GM21381 (cell line): ENCODE measurements at regions not wholly inside any gene's neighbourhood (a gene's known extent, or its start where the extent isn't known, plus 50 kb on each side); places are given as distances from the start of the nearest gene placed in this dataset.

ENCODE experiments used
- ATAC-seq: cut with Tn5 transposase; IDR thresholded peaks from one replicate; pipeline ENCODE4 v1.9.1; 2021; ENCODE audit warnings: mild to moderate bottlenecking, moderate library complexity; ENCODE audit not compliant: unreplicated experiment

GRCh38 chr2:66382091-66382490, 52.8 kb upstream of the MEIS1 start:
- no peak for ATAC-seq

GRCh38 chr2:66379473-66379872, 55.5 kb upstream of the MEIS1 start:
- ATAC-seq = no peak

- no peak for ATAC-seq
Measured at GRCh38 chr2:66377832-66378231, 57.1 kb upstream of the MEIS1 start.

GRCh38 chr2:66370824-66371223, 64.1 kb upstream of the MEIS1 start:
- no peak for ATAC-seq

GRCh38 chr2:66366619-66367018, 68.3 kb upstream of the MEIS1 start:
- ATAC-seq = no peak

- no peak for ATAC-seq
Measured at GRCh38 chr2:66364495-66365333, 70.2 kb upstream of the MEIS1 start.

- no peak for ATAC-seq
Measured at GRCh38 chr2:66362701-66363100, 72.2 kb upstream of the MEIS1 start.

- ATAC-seq = no peak
Measured at GRCh38 chr2:66346231-66346664, 88.7 kb upstream of the MEIS1 start.

GRCh38 chr2:66344087-66344663, 90.8 kb upstream of the MEIS1 start:
- ATAC-seq = no peak

GRCh38 chr2:66343259-66343658, 91.7 kb upstream of the MEIS1 start:
- no peak for ATAC-seq

- ATAC-seq = no peak
Measured at GRCh38 chr2:66340521-66340920, 94.4 kb upstream of the MEIS1 start.

- ATAC-seq = no peak
Measured at GRCh38 chr2:66334237-66335029, 100.5 kb upstream of the MEIS1 start.

- no peak for ATAC-seq
Measured at GRCh38 chr2:66331176-66331575, 103.7 kb upstream of the MEIS1 start.

- ATAC-seq = no peak
Measured at GRCh38 chr2:66329081-66329605, 105.8 kb upstream of the MEIS1 start.

GRCh38 chr2:66327066-66327740, 107.7 kb upstream of the MEIS1 start:
- ATAC-seq = no peak

GRCh38 chr2:66324909-66325528, 109.9 kb upstream of the MEIS1 start:
- ATAC-seq = no peak

GRCh38 chr2:66324356-66324755, 110.6 kb upstream of the MEIS1 start:
- ATAC-seq = no peak

GRCh38 chr2:66323406-66323805, 111.5 kb upstream of the MEIS1 start:
- no peak for ATAC-seq

GRCh38 chr2:66322506-66323260, 112.2 kb upstream of the MEIS1 start:
- no peak for ATAC-seq
